ENCODE measurements at regions not wholly inside any gene's neighbourhood (a gene's known extent, or its start where the extent isn't known, plus 50 kb on each side); places are given as distances from the start of the nearest gene placed in this dataset.

DNA sequence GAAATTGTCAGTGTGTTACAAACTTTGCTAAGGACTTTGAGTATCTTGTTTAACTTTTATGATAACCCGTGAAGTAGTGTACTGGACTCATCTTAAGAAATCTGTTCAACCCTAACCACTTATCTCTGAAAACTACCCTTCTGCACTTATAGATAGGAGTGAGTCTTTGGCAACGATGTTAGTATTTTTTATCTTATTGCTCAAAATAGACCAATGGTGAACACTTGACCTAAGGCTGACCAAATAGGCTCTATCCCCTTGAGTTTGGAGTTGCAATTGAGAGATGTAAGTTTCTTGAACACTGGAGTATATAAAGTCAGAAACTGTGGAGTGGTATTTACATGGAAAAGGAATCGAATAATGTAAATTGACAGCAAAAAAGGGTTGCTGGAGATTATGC is 786.1 kb downstream of the TMTC2 start:
- Histone ChIP-seq H3K27ac (no peak overlapping the region), H3K4me1 (no peaks in the 10 kb centered on the region), H3K36me3 (no peaks in the 10 kb centered on the region), H3K27me3 (no peaks in the 10 kb centered on the region), H3K9me3 (no peaks in the 10 kb centered on the region), H3K4me3 (no peak overlapping the region)
- 91 to 93% methylated on average over 3 of the region's 3 CpGs for WGBS, 2 donors
- no peak for DNase-seq (ENCODE audit: low spot score in 2 of 2)
- TF ChIP-seq CTCF (IDR thresholded peaks at IDR 0.05) (no peak), POLR2A (IDR thresholded peaks at IDR 0.05) (no peak), EP300 (IDR thresholded peaks at IDR 0.05) (no peak)

GRCh38 chr12:83472350-83472749 is 785.6 kb downstream of the TMTC2 start:
- no peak for DNase-seq (ENCODE audit: low spot score in 2 of 2)
- Histone ChIP-seq H3K4me3 (no peak overlapping the region), H3K9me3 (no peaks in the 10 kb centered on the region), H3K27ac (no peak overlapping the region), H3K27me3 (no peaks in the 10 kb centered on the region), H3K36me3 (no peaks in the 10 kb centered on the region), H3K4me1 (no peaks in the 10 kb centered on the region)
- 86 to 94% methylated on average over 4 of the region's 4 CpGs for WGBS, 2 donors
- TF ChIP-seq EP300 (IDR thresholded peaks at IDR 0.05) = no peak
- TF ChIP-seq CTCF (IDR thresholded peaks at IDR 0.05) = no peak
- no peak for TF ChIP-seq POLR2A (IDR thresholded peaks at IDR 0.05)

- 77 to 86% methylated on average over 6 of the region's 6 CpGs for WGBS, 2 donors
- Histone ChIP-seq H3K9me3 (no peaks in the 10 kb centered on the region), H3K36me3 (no peaks in the 10 kb centered on the region), H3K27ac (no peak overlapping the region), H3K4me1 (no peaks in the 10 kb centered on the region), H3K4me3 (no peak overlapping the region), H3K27me3 (no peaks in the 10 kb centered on the region)
- TF ChIP-seq POLR2A (IDR thresholded peaks at IDR 0.05) (no peak), EP300 (IDR thresholded peaks at IDR 0.05) (no peak), CTCF (IDR thresholded peaks at IDR 0.05) (no peak)
- DNase-seq (ENCODE audit: low spot score in 2 of 2) = no peak
These were observed 784.6 kb downstream of the TMTC2 start for GRCh38 chr12:83471341-83471740.

DNA sequence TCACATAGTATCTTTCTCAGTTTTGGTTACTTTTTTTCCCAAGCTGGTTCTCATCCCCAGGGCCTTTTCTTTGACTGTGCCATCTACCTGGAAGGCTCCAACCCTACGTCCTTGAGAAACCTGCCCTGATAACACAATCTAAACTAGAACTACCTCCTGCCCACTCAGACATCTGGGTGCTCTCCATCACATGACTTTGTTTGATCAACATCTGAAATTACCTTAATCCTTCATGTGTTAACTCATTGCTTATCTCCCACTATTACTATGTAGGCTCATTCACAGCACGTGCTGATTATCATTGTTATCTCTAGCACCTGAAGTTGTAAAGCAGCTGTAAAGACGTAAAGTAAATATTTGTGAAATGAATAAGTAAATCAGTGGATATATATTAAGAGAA is 784.0 kb downstream of the TMTC2 start:
- no peaks in the 10 kb centered on the region for H3K9me3 ChIP-seq
- no peak overlapping the region for H3K27ac ChIP-seq
- TF ChIP-seq POLR2A (IDR thresholded peaks at IDR 0.05) = no peak
- DNase-seq (ENCODE audit: low spot score in 2 of 2) = no peak
- H3K27me3 ChIP-seq = no peaks in the 10 kb centered on the region
- H3K4me1 ChIP-seq = no peaks in the 10 kb centered on the region
- no peak overlapping the region for H3K4me3 ChIP-seq
- WGBS, 2 donors = 86 to 87% methylated on average over 3 of the region's 3 CpGs
- H3K36me3 ChIP-seq = no peaks in the 10 kb centered on the region

DNA sequence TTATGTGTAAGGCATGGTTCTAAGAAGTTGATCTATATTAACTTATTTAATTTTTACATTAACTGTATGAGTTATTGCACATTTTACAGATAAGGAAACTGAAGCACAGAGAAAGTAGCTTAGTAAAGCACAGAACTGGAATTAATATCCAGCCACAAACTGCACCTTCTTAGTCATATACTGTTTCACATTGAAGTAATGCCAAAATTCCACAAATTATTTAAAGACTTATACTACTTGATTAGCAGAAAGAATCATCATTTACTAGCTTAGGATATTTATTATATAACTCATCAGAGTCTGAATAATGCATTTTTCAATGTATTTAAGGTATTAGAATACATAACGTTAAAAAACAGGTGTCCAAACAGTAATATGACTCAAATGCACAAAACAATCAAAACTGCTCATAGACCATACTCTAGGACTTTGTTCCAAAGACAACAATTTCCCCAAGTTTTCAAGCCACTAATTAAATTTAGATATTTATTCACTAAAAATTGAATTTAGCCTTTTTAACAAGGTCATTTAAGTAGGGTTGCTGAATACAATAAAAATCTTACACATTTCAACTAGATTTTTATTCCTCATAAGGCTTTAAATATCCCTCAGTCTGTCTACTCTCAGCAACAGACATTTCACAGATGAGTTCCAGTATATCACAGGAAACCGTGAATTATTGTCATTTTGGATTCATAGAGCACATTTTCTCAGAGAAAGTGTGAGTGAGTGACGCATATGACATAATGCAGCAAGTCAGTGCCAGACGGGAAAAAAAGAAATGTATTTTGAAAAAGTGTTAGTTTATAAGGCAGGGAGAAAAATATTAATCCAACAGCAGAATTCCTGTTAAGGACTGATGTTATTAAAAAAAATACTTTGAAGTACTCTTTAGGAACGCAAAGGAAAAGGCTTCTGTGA is 782.5 kb downstream of the TMTC2 start:
- TF ChIP-seq CTCF (IDR thresholded peaks at IDR 0.05) (no peak), POLR2A (IDR thresholded peaks at IDR 0.05) (no peak), EP300 (IDR thresholded peaks at IDR 0.05) (no peak)
- 48% methylated on average over 5 of the region's 5 CpGs for WGBS, 2 donors
- H3K4me1 ChIP-seq = no peaks in the 10 kb centered on the region
- no peak overlapping the region for H3K27ac ChIP-seq
- H3K27me3 ChIP-seq = no peaks in the 10 kb centered on the region
- DNase-seq (ENCODE audit: low spot score in 2 of 2) = no peak
- no peaks in the 10 kb centered on the region for H3K36me3 ChIP-seq
- no peaks in the 10 kb centered on the region for H3K9me3 ChIP-seq
- no peak overlapping the region for H3K4me3 ChIP-seq
